Body of pancreas (tissue), 4 donors: ENCODE measurements at regions not wholly inside any gene's neighbourhood (a gene's known extent, or its start where the extent isn't known, plus 50 kb on each side); places are given as distances from the start of the nearest gene placed in this dataset.
"Not testable (repeated sequence)": the region's sequence is repeated elsewhere in the genome, so short reads cannot be mapped to it uniquely, and the experiment has no call there.

Experiments
- ATAC-seq: fragments of 150-250 bp; one replicate; pipeline ENCODE4 v1.9.1; 2016
- DNase-seq, 4 donors: peaks; one replicate each; pipeline ENCODE4 v3.0.0-alpha.2; 2019
- H3K27ac ChIP-seq, 4 donors: fragments of 200-600 bp; sonication (generic); 1 replicate in 3 of 4; 2 replicates in 1 of 4; pipeline versions ENCODE4 v1.5.1 to v1.6.1; 2016 to 2019; ENCODE audit warnings: mild to moderate bottlenecking in 1 of 4, mixed read lengths in 1 of 4, moderate library complexity in 1 of 4
- H3K27me3 ChIP-seq, 2 donors: fragments of 200-600 bp; sonication (generic); one replicate each; pipeline ENCODE4 v1.6.0; 2016; ENCODE audit warnings: mild to moderate bottlenecking in 1 of 2
- H3K36me3 ChIP-seq, 2 donors: fragments of 200-600 bp; sonication (generic); replicated peaks in 1 of 2; 2 replicates each; pipeline ENCODE4 v1.5.1; 2016; ENCODE audit warnings: low read depth in 2 of 2; ENCODE audit not compliant: insufficient read depth in 1 of 2
- H3K4me1 ChIP-seq: fragments of 200-600 bp; sonication (generic); one replicate; pipeline ENCODE4 v1.6.0; 2016
- H3K4me3 ChIP-seq, 2 donors: fragments of 200-600 bp; sonication (generic); 1 replicate in 1 of 2; 2 replicates in 1 of 2; pipeline ENCODE4 v1.5.1; 2016 to 2019
- H3K9me3 ChIP-seq, 3 donors: fragments of 200-600 bp; sonication (generic); 1 replicate in 2 of 3; 2 replicates in 1 of 3; pipeline ENCODE4 v1.5.1; 2016
- POLR2A ChIP-seq, 3 donors: fragments of 450-650 bp; IDR thresholded peaks; one replicate each; pipeline ENCODE4 v1.6.1; 2016; ENCODE audit warnings: antibody characterized with exemption in 3 of 3, mild to moderate bottlenecking in 2 of 3
- WGBS, 2 donors: methylation state at CpG; one replicate each; pipeline ENCODE4 v1.1.5; 2017; 5-methylcytosine and 5-hydroxymethylcytosine counted together
- intact Hi-C: fragments of 100-400 bp; cut with DNase I; formaldehyde crosslinking; loops from one replicate; pipeline ENCODE4 v1.15.1; 2023

GRCh38 chr9:40592406-40592805 lies 536.1 kb downstream of the FOXD4L6 start:
- H3K36me3 ChIP-seq, H3K27me3 ChIP-seq, H3K9me3 ChIP-seq, H3K4me3 ChIP-seq, H3K4me1 ChIP-seq, ATAC-seq, H3K27ac ChIP-seq, intact Hi-C loops: not testable (repeated sequence)
- 70 to 80% methylated on average over 2 to 3 of the region's 4 CpGs for WGBS, 2 donors
- DNase-seq, result peak in 1 of 4 donors; percentile 4

GRCh38 chr9:40591915-40592314 lies 536.6 kb downstream of the FOXD4L6 start:
- H3K4me1 ChIP-seq, H3K36me3 ChIP-seq, H3K27me3 ChIP-seq, H3K4me3 ChIP-seq, ATAC-seq, intact Hi-C loops, H3K27ac ChIP-seq, H3K9me3 ChIP-seq: not testable (repeated sequence)
- DNase-seq, result peak in 2 of 4 donors; percentile 4 to 9
- WGBS, 2 donors, result 58 to 100% methylated on average over 1 to 2 of the region's 2 CpGs

- H3K4me1 ChIP-seq, H3K27ac ChIP-seq, ATAC-seq, intact Hi-C loops, H3K36me3 ChIP-seq, H3K4me3 ChIP-seq, H3K9me3 ChIP-seq, H3K27me3 ChIP-seq: not testable (repeated sequence)
- WGBS, 2 donors, result 60 to 72% methylated on average over 1 to 15 of the region's 15 CpGs
- DNase-seq, result peak in 2 of 4 donors; percentile 4 to 8
Measured at GRCh38 chr9:40587475-40588195, 540.8 kb downstream of the FOXD4L6 start.

GRCh38 chr9:40584039-40584438 lies 544.4 kb downstream of the FOXD4L6 start:
- H3K4me1 ChIP-seq, ATAC-seq, H3K36me3 ChIP-seq, H3K4me3 ChIP-seq, intact Hi-C loops, H3K27ac ChIP-seq, H3K9me3 ChIP-seq, H3K27me3 ChIP-seq: not testable (repeated sequence)
- 74% methylated on average over 33 to 45 of the region's 67 CpGs for WGBS, 2 donors
- TF ChIP-seq POLR2A (IDR thresholded peaks at IDR 0.05), result peak in 1 of 3 donors; percentile 15
- DNase-seq, result peak in 3 of 4 donors; percentile 13 to 27 (median 27)

GRCh38 chr9:40583230-40583629 lies 545.3 kb downstream of the FOXD4L6 start:
- ATAC-seq, H3K4me1 ChIP-seq, H3K36me3 ChIP-seq, H3K4me3 ChIP-seq, H3K27ac ChIP-seq, intact Hi-C loops, H3K9me3 ChIP-seq, H3K27me3 ChIP-seq: not testable (repeated sequence)
- WGBS, 2 donors, result 78 to 89% methylated on average over 3 to 4 of the region's 7 CpGs
- DNase-seq, result peak in 2 of 4 donors; percentile 21 to 35

- H3K36me3 ChIP-seq, DNase-seq, H3K27me3 ChIP-seq, H3K4me1 ChIP-seq, H3K4me3 ChIP-seq, ATAC-seq, H3K27ac ChIP-seq, H3K9me3 ChIP-seq, intact Hi-C loops: not testable (repeated sequence)
- 79 to 83% methylated on average over 12 of the region's 12 CpGs for WGBS, 2 donors
Measured at GRCh38 chr9:40578908-40579307, 549.6 kb downstream of the FOXD4L6 start.
